ENCODE measurements at regions not wholly inside any gene's neighbourhood (a gene's known extent, or its start where the extent isn't known, plus 50 kb on each side); places are given as distances from the start of the nearest gene placed in this dataset.

DNA sequence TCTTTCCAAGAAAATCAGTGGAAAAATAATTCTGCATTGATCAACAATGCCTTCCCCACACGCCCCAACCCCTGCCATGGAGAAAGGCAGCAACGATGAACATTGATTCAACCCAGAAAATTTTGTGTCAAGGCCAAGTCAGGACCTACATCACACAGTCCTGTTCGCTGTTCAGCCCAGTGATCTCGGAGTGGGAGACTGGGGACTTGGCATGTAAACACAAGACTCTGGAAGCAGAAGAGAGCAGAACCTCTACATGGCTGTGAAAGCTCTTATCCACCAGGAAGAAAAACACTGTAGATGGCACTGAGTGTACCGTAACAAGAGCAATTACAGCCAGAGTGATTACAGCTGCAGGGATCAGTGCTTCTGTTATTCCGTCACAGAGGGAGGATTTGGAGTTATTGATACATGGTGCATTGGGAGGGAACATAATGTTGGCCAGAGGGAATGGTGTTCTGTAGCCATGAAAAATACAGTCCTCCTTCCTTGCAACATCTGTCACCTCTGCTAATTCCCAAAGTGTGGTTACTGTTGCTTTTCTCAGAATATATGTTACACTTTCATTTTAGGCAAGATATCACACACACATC, 136.6 kb downstream of the IQUB start:
- Histone ChIP-seq H2AFZ (ENCODE audit: low read length) (no peak overlapping the region), H3K4me1 (ENCODE audit: control insufficient read depth, extremely low read depth, insufficient read depth, low read length) (no peaks in the 10 kb centered on the region), H3K4me2 (ENCODE audit: extremely low read depth, insufficient read depth, low read length) (no peak overlapping the region), H3K4me3 (replicated peaks in 1 of 4; ENCODE audit: control extremely low read depth in 1 of 4, insufficient read depth in 1 of 4, low read depth in 3 of 4, low read length in 4 of 4) (no peak overlapping the region), H3K9ac (ENCODE audit: insufficient read depth, low read length) (no peak overlapping the region), H3K79me2 (ENCODE audit: control insufficient read depth, insufficient read depth, low read length) (no peaks in the 10 kb centered on the region), H3K27ac (ENCODE audit: insufficient read depth, low read length) (no peak overlapping the region), H3K9me3 (ENCODE audit: control insufficient read depth, insufficient read depth, low read depth, low read length) (no peaks in the 10 kb centered on the region), H4K20me1 (ENCODE audit: control insufficient read depth, extremely low read depth, insufficient read depth, low read length) (no peaks in the 10 kb centered on the region), H3K36me3 (ENCODE audit: control insufficient read depth, insufficient read depth, low read length) (no peaks in the 10 kb centered on the region), H3K27me3 (ENCODE audit: control insufficient read depth, insufficient read depth, low read length) (no peaks in the 10 kb centered on the region)
- TF ChIP-seq, protein P1, sequence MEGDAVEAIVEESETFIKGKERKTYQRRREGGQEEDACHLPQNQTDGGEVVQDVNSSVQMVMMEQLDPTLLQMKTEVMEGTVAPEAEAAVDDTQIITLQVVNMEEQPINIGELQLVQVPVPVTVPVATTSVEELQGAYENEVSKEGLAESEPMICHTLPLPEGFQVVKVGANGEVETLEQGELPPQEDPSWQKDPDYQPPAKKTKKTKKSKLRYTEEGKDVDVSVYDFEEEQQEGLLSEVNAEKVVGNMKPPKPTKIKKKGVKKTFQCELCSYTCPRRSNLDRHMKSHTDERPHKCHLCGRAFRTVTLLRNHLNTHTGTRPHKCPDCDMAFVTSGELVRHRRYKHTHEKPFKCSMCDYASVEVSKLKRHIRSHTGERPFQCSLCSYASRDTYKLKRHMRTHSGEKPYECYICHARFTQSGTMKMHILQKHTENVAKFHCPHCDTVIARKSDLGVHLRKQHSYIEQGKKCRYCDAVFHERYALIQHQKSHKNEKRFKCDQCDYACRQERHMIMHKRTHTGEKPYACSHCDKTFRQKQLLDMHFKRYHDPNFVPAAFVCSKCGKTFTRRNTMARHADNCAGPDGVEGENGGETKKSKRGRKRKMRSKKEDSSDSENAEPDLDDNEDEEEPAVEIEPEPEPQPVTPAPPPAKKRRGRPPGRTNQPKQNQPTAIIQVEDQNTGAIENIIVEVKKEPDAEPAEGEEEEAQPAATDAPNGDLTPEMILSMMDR (conservative IDR thresholded peaks at IDR 0.05 in 1 of 2, IDR thresholded peaks at IDR 0.05 in 1 of 2; ENCODE audit: low read depth in 1 of 2, low read length in 2 of 2), result no peak
- TF ChIP-seq EZH2 (IDR thresholded peaks at IDR 0.05; ENCODE audit: low read length, missing control alignments), result no peak
- no peak for DNase-seq (ENCODE audit: low read depth in 2 of 2)

DNA sequence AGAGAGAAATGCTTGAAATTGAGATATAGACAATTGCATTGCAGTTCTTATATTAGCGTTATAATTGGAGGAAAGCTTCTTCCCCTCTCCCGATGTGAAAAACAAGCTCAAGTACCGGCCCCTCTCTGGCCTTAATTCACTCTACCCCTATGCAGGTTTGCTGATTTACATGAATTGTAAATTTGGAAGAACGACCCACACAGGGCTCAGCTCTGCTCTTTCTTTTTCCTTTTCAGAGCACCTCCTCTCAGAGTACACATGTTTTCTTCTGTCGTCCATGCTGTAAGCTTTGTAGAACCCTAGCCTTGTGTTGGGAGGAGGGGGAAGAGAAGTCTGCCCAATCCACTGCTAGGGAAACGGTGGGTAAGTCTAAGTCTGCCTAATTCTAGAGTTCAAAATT, 140.8 kb downstream of the IQUB start:
- Histone ChIP-seq H3K4me3 (replicated peaks in 1 of 4; ENCODE audit: control extremely low read depth in 1 of 4, insufficient read depth in 1 of 4, low read depth in 3 of 4, low read length in 4 of 4) (no peak overlapping the region), H4K20me1 (ENCODE audit: control insufficient read depth, extremely low read depth, insufficient read depth, low read length) (no peaks in the 10 kb centered on the region), H3K27ac (ENCODE audit: insufficient read depth, low read length) (no peak overlapping the region), H3K9me3 (ENCODE audit: control insufficient read depth, insufficient read depth, low read depth, low read length) (no peaks in the 10 kb centered on the region), H3K27me3 (ENCODE audit: control insufficient read depth, insufficient read depth, low read length) (no peaks in the 10 kb centered on the region), H3K36me3 (ENCODE audit: control insufficient read depth, insufficient read depth, low read length) (no peaks in the 10 kb centered on the region), H3K79me2 (ENCODE audit: control insufficient read depth, insufficient read depth, low read length) (no peaks in the 10 kb centered on the region), H3K9ac (ENCODE audit: insufficient read depth, low read length) (no peak overlapping the region), H2AFZ (ENCODE audit: low read length) (no peak overlapping the region), H3K4me2 (ENCODE audit: extremely low read depth, insufficient read depth, low read length) (no peak overlapping the region), H3K4me1 (ENCODE audit: control insufficient read depth, extremely low read depth, insufficient read depth, low read length) (no peaks in the 10 kb centered on the region)
- TF ChIP-seq, protein P1 (conservative IDR thresholded peaks at IDR 0.05 in 1 of 2, IDR thresholded peaks at IDR 0.05 in 1 of 2; ENCODE audit: low read depth in 1 of 2, low read length in 2 of 2), result no peak
- no peak for TF ChIP-seq EZH2 (IDR thresholded peaks at IDR 0.05; ENCODE audit: low read length, missing control alignments)
- no peak for DNase-seq (ENCODE audit: low read depth in 2 of 2)

DNA sequence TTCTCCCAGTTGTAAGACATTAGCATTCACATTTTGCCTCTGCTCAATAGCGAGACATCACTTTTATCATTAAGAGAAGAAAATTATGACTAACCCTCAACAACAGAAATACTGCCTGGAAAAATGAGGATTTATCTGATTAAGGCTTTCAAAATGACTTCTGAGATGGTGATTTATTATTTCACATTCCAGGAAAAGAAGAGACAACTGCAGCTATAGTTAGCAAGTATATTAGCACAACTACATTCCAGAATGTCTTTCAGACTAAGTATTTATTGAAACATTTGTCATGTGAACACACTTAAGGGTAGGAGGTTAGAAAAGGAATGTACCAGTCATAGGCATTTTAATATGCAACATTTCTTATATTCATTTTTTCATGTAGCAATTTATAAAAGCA, 162.0 kb downstream of the IQUB start:
- no peak overlapping the region for H3K4me3 ChIP-seq (replicated peaks in 1 of 4; ENCODE audit: control extremely low read depth in 1 of 4, insufficient read depth in 1 of 4, low read depth in 3 of 4, low read length in 4 of 4)
- no peaks in the 10 kb centered on the region for H4K20me1 ChIP-seq (ENCODE audit: control insufficient read depth, extremely low read depth, insufficient read depth, low read length)
- no peak overlapping the region for H3K4me2 ChIP-seq (ENCODE audit: extremely low read depth, insufficient read depth, low read length)
- no peaks in the 10 kb centered on the region for H3K9me3 ChIP-seq (ENCODE audit: control insufficient read depth, insufficient read depth, low read depth, low read length)
- no peak for TF ChIP-seq EZH2 (IDR thresholded peaks at IDR 0.05; ENCODE audit: low read length, missing control alignments)
- TF ChIP-seq, protein P1 (conservative IDR thresholded peaks at IDR 0.05 in 1 of 2, IDR thresholded peaks at IDR 0.05 in 1 of 2; ENCODE audit: low read depth in 1 of 2, low read length in 2 of 2), result no peak
- DNase-seq (ENCODE audit: low read depth in 2 of 2), result no peak
- no peaks in the 10 kb centered on the region for H3K27me3 ChIP-seq (ENCODE audit: control insufficient read depth, insufficient read depth, low read length)
- H2AFZ ChIP-seq (ENCODE audit: low read length), result no peak overlapping the region
- H3K4me1 ChIP-seq (ENCODE audit: control insufficient read depth, extremely low read depth, insufficient read depth, low read length), result no peaks in the 10 kb centered on the region
- H3K9ac ChIP-seq (ENCODE audit: insufficient read depth, low read length), result no peak overlapping the region
- no peaks in the 10 kb centered on the region for H3K79me2 ChIP-seq (ENCODE audit: control insufficient read depth, insufficient read depth, low read length)
- no peak overlapping the region for H3K27ac ChIP-seq (ENCODE audit: insufficient read depth, low read length)
- H3K36me3 ChIP-seq (ENCODE audit: control insufficient read depth, insufficient read depth, low read length), result no peaks in the 10 kb centered on the region

Data from fibroblast of lung (primary cell).